A673 (cell line): ENCODE measurements at regions not wholly inside any gene's neighbourhood (a gene's known extent, or its start where the extent isn't known, plus 50 kb on each side); places are given as distances from the start of the nearest gene placed in this dataset.

Experiments
- BruUV-seq: library from RNA; stranded (reverse); fragments of 400-500 nt; replicated peaks from 2 replicates; lab custom pipeline; 2021; lab: Mats Ljungman, UMichigan
- CTCF ChIA-PET: fragments of 300-600 bp; sonication (Branson Sonifier 250); formaldehyde crosslinking; loops from one replicate; lab custom pipeline; 2022; ENCODE audit warnings: antibody characterized with exemption; lab: Charles Lee
- POLR2A ChIA-PET: fragments of 300-600 bp; sonication (Branson Sonifier 250); formaldehyde crosslinking; loops from one replicate; lab custom pipeline; 2022; ENCODE audit warnings: antibody characterized with exemption; ENCODE audit not compliant: low non-redundant PET; lab: Charles Lee
- DNase-seq: peaks from one replicate; pipeline ENCODE4 v3.0.0-alpha.2; 2015; ENCODE audit warnings: low spot score
- H3K27ac ChIP-seq: fragments of 200-600 bp; sonication (generic); 2 replicates; pipeline ENCODE4 v1.5.1; 2016; ENCODE audit warnings: mixed run types, low read depth, mild to moderate bottlenecking, mixed read lengths, antibody characterized with exemption, low read length; ENCODE audit not compliant: poor library complexity, severe bottlenecking
- H3K27me3 ChIP-seq: fragments of 200-600 bp; sonication (generic); replicated peaks from 2 replicates; pipeline ENCODE4 v1.6.1; 2017; ENCODE audit warnings: mixed run types, low read depth, mild to moderate bottlenecking, mixed read lengths, antibody characterized with exemption, low read length; ENCODE audit not compliant: insufficient read depth, poor library complexity
- H3K36me3 ChIP-seq: fragments of 200-600 bp; sonication (generic); 2 replicates; pipeline ENCODE4 v1.6.1; 2016; ENCODE audit warnings: mixed run types, mild to moderate bottlenecking, mixed read lengths, antibody characterized with exemption, low read length; ENCODE audit not compliant: insufficient read depth, poor library complexity, severe bottlenecking
- H3K4me1 ChIP-seq: fragments of 200-600 bp; sonication (generic); 2 replicates; pipeline ENCODE4 v1.6.1; 2017; ENCODE audit warnings: mixed run types, mild to moderate bottlenecking, mixed read lengths, antibody characterized with exemption, low read length; ENCODE audit not compliant: insufficient read depth, poor library complexity, severe bottlenecking
- H3K4me3 ChIP-seq: fragments of 200-600 bp; sonication (generic); 2 replicates; pipeline ENCODE4 v1.5.1; 2016; ENCODE audit warnings: low read depth, mixed run types, mild to moderate bottlenecking, mixed read lengths, low read length; ENCODE audit not compliant: poor library complexity, severe bottlenecking
- H3K9me3 ChIP-seq: fragments of 200-600 bp; sonication (generic); 2 replicates; pipeline ENCODE4 v1.6.1; 2016; ENCODE audit warnings: mixed run types, low read depth, mild to moderate bottlenecking, mixed read lengths, antibody characterized with exemption, low read length; ENCODE audit not compliant: poor library complexity, severe bottlenecking
- CTCF ChIP-seq: fragments of 300-800, 200-600 bp; sonication (generic); conservative IDR thresholded peaks from 2 replicates; pipeline ENCODE4 v1.5.1; 2017; ENCODE audit warnings: low read depth, mild to moderate bottlenecking, antibody characterized with exemption, low read length, moderate library complexity, mixed read lengths
- EZH2 ChIP-seq: fragments of 200-600 bp; sonication (generic); IDR thresholded peaks from 2 replicates; pipeline ENCODE4 v1.6.1; 2017; ENCODE audit warnings: borderline replicate concordance, low read depth, mild to moderate bottlenecking, mixed read lengths, antibody characterized with exemption, low read length; ENCODE audit not compliant: poor library complexity, severe bottlenecking
- intact Hi-C: fragments of 100-400 bp; cut with micrococcal nuclease; formaldehyde crosslinking; loops from one replicate; pipeline ENCODE4 v1.10.0; 2022; ENCODE audit not compliant: unreplicated experiment

GRCh38 chr18:38406607-38407006 is 841.0 kb upstream of the CELF4 start:
- ChIA-PET CTCF (no interaction called here), POLR2A (no interaction called here)
- intact Hi-C loops, result no loop called here
- no TSS peak for BruUV-seq
- TF ChIP-seq CTCF (no peak), EZH2 (no peak)
- no peak for DNase-seq
- Histone ChIP-seq H3K4me3 (no peak overlapping the region), H3K4me1 (no peaks in the 10 kb centered on the region), H3K9me3 (peaks cover 8% of the 10 kb centered on the region), H3K27me3 (no peaks in the 10 kb centered on the region), H3K27ac (no peak overlapping the region), H3K36me3 (no peaks in the 10 kb centered on the region)

GRCh38 chr18:38402509-38402908 is 836.9 kb upstream of the CELF4 start:
- no peak overlapping the region for H3K4me3 ChIP-seq
- H3K4me1 ChIP-seq, result no peaks in the 10 kb centered on the region
- DNase-seq, result no peak
- ChIA-PET CTCF (no interaction called here), POLR2A (no interaction called here)
- no peaks in the 10 kb centered on the region for H3K36me3 ChIP-seq
- intact Hi-C loops, result no loop called here
- no peaks in the 10 kb centered on the region for H3K27me3 ChIP-seq
- peaks cover 8% of the 10 kb centered on the region for H3K9me3 ChIP-seq
- TF ChIP-seq CTCF (no peak), EZH2 (no peak)
- BruUV-seq, result no TSS peak
- H3K27ac ChIP-seq, result no peak overlapping the region

- no peaks in the 10 kb centered on the region for H3K4me1 ChIP-seq
Observed at GRCh38 chr18:38397094-38397493, 831.5 kb upstream of the CELF4 start.

More at GRCh38 chr18:38397094-38397493, 831.5 kb upstream of the CELF4 start:
- Histone ChIP-seq H3K4me3 (no peak overlapping the region), H3K27me3 (no peaks in the 10 kb centered on the region), H3K27ac (no peak overlapping the region), H3K9me3 (no peaks in the 10 kb centered on the region), H3K36me3 (no peaks in the 10 kb centered on the region)
- intact Hi-C loops, result no loop called here
- CTCF ChIA-PET, result no interaction called here
- BruUV-seq, result no TSS peak
- TF ChIP-seq CTCF (no peak), EZH2 (no peak)
- POLR2A ChIA-PET, result no interaction called here
- no peak for DNase-seq
